Uterus (tissue), 2 donors: ENCODE measurements at regions not wholly inside any gene's neighbourhood (a gene's known extent, or its start where the extent isn't known, plus 50 kb on each side); places are given as distances from the start of the nearest gene placed in this dataset.
"Not testable (repeated sequence)": the region's sequence is repeated elsewhere in the genome, so short reads cannot be mapped to it uniquely, and the experiment has no call there.

Source experiments
- CTCF ChIP-seq, 4 experiments: fragments of 200-600 bp in 2 of 4; fragments of 450-650 bp in 2 of 4; sonication (generic) in 2 of 4; IDR thresholded peaks; one replicate each; pipeline ENCODE4 v1.5.1; 2016 to 2019; ENCODE audit warnings: antibody characterized with exemption in 4 of 4, mild to moderate bottlenecking in 2 of 4, moderate library complexity in 1 of 4
- POLR2A ChIP-seq, 2 donors: fragments of 450-650 bp; IDR thresholded peaks; one replicate each; pipeline ENCODE4 v1.6.1; 2016; ENCODE audit warnings: antibody characterized with exemption in 2 of 2, mild to moderate bottlenecking in 1 of 2, moderate library complexity in 1 of 2

GRCh38 chr10:64702086-64702485 is 1180.9 kb downstream of the REEP3 start:
- not testable (repeated sequence) for TF ChIP-seq CTCF, POLR2A (IDR thresholded peaks at IDR 0.05)
